ENCODE measurements at regions not wholly inside any gene's neighbourhood (a gene's known extent, or its start where the extent isn't known, plus 50 kb on each side); places are given as distances from the start of the nearest gene placed in this dataset.

DNA sequence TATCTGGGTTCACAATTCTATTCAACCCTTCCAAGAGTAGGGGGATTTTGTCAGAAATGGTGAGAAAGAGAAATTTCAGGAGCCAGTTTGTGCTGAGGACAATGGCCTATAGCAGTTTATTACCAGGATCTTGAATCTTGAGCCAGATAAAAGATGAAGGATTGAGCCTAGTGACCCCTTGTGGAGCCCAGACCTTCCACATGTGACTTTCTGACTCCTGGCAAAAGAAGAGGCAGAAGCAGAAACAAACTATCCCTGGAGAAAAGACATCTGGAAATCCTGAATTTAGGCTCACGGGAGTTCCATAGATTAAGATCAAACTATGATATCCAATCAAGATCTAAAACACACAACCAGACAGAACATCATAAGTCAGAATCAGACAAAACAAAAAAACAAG is 60.9 kb upstream of the CHRM2 start:
- Histone ChIP-seq H3K27ac (ENCODE audit: low read depth, low read length) (no peak overlapping the region), H3K4me3 (ENCODE audit: low read length) (no peak overlapping the region), H3K9me3 (ENCODE audit: insufficient read depth, low read depth, low read length) (no peaks in the 10 kb centered on the region), H3K9ac (ENCODE audit: low read depth, low read length) (no peak overlapping the region), H3K27me3 (ENCODE audit: insufficient read depth, low read length) (no peaks in the 10 kb centered on the region), H3K36me3 (ENCODE audit: insufficient read depth, low read length) (no peaks in the 10 kb centered on the region), H3K4me1 (ENCODE audit: insufficient read depth, low read length) (peaks cover 5% of the 10 kb centered on the region; the same call in 1 of the 2 replicates)
- 94% methylated on average over 1 of the region's 1 CpG for WGBS

DNA sequence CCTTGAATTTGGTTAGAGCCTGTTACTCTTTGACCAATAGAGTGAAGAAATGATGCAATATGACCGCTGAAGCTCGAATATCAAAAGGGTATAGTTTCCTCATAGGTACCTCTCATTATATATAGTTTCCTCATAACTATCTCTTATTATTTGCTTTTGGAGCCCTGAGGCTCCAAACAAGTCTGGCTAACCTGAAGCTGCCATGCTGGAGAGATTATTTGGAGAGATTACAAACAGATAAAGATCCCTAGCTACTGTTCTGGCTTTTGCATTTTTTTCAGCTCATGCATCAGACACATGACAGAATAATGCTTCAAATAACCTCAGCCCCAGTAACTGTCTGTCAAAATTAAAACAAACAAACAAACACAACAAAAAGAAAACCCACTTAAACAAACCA is 65.4 kb upstream of the CHRM2 start:
- Histone ChIP-seq H3K27ac (ENCODE audit: low read depth, low read length) (no peak overlapping the region), H3K9ac (ENCODE audit: low read depth, low read length) (no peak overlapping the region), H3K9me3 (ENCODE audit: insufficient read depth, low read depth, low read length) (no peaks in the 10 kb centered on the region), H3K27me3 (ENCODE audit: insufficient read depth, low read length) (no peaks in the 10 kb centered on the region), H3K36me3 (ENCODE audit: insufficient read depth, low read length) (no peaks in the 10 kb centered on the region), H3K4me3 (ENCODE audit: low read length) (no peak overlapping the region), H3K4me1 (ENCODE audit: insufficient read depth, low read length) (peaks cover 5% of the 10 kb centered on the region; the same call in 1 of the 2 replicates)
- 100% methylated on average over 2 of the region's 2 CpGs for WGBS

DNA sequence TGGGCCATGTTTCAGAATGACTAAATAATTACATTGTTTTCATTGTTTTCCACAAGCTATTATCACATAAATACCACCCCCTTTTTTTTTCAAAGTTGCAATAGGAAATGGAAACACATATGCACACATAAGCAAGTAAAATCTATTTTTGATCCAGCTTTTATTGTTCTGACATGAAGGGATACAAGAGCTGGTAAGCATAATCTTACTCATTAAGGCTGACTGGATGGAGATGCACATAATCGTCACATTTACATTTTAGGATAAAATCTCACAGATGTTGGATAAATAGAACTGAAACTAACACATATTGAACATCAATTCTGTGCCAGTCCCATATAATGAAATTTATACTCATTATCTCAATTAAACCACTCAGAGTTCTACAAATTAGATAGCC is 84.5 kb upstream of the CHRM2 start:
- H3K9me3 ChIP-seq (ENCODE audit: insufficient read depth, low read depth, low read length): peaks cover 2% of the 10 kb centered on the region; the same call in 1 of the 2 replicates
- no peak overlapping the region for H3K9ac ChIP-seq (ENCODE audit: low read depth, low read length)
- H3K4me3 ChIP-seq (ENCODE audit: low read length): no peak overlapping the region
- H3K4me1 ChIP-seq (ENCODE audit: insufficient read depth, low read length): no peaks in the 10 kb centered on the region
- no peaks in the 10 kb centered on the region for H3K27me3 ChIP-seq (ENCODE audit: insufficient read depth, low read length)
- H3K27ac ChIP-seq (ENCODE audit: low read depth, low read length): no peak overlapping the region
- 85% methylated on average over 1 of the region's 1 CpG for WGBS
- H3K36me3 ChIP-seq (ENCODE audit: insufficient read depth, low read length): no peaks in the 10 kb centered on the region

DNA sequence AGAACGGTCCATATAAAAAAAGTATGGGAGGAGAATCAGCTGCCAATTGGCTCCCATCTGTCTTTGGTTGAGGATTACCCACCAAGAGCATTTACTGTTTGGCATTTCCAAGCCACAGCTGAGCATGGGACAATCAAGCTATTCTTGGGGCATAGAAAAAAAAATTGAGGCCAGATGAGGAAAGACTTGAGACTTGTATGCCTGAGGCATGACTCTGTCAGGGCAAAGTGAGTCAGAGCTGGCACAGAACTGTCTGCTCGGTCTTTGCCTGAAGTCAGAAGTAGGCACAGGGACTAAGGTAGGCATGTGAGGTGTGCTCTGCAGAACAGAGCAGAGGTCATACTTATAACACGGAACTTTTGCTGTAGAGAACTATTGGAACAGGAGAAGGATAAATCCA is 126.5 kb upstream of the CHRM2 start:
- H3K4me1 ChIP-seq (ENCODE audit: insufficient read depth, low read length): no peaks in the 10 kb centered on the region
- no peak overlapping the region for H3K27ac ChIP-seq (ENCODE audit: low read depth, low read length)
- 91% methylated on average over 3 of the region's 3 CpGs for WGBS
- no peaks in the 10 kb centered on the region for H3K27me3 ChIP-seq (ENCODE audit: insufficient read depth, low read length)
- peaks cover 8% of the 10 kb centered on the region; the same call in 1 of the 2 replicates for H3K9me3 ChIP-seq (ENCODE audit: insufficient read depth, low read depth, low read length)
- no peak overlapping the region for H3K4me3 ChIP-seq (ENCODE audit: low read length)
- H3K9ac ChIP-seq (ENCODE audit: low read depth, low read length): no peak overlapping the region
- H3K36me3 ChIP-seq (ENCODE audit: insufficient read depth, low read length): no peaks in the 10 kb centered on the region

DNA sequence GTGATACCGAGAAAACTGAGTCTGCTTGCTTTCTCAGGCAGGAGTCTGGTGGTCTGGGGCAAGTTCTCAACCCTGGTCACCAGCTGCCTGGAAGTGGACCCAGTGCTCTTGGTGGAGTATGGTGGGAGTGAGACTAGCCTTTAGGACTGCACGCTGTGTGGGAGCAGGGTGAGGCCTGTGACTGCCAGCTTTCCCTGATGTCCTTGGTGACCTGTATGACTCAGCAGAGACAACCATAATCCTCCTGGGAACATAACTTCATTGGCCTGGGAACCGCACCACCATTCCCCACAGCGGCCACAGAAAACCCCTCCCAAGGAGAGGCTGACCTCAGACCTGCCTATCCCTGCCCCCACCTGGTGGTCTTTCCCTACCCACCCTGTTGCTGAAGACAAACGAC is 139.5 kb upstream of the CHRM2 start:
- no peaks in the 10 kb centered on the region for H3K4me1 ChIP-seq (ENCODE audit: insufficient read depth, low read length)
- H3K4me3 ChIP-seq (ENCODE audit: low read length): no peak overlapping the region
- WGBS: 77% methylated on average over 5 of the region's 5 CpGs
- H3K9ac ChIP-seq (ENCODE audit: low read depth, low read length): no peak overlapping the region
- H3K27ac ChIP-seq (ENCODE audit: low read depth, low read length): no peak overlapping the region
- H3K27me3 ChIP-seq (ENCODE audit: insufficient read depth, low read length): no peaks in the 10 kb centered on the region
- no peaks in the 10 kb centered on the region for H3K36me3 ChIP-seq (ENCODE audit: insufficient read depth, low read length)
- H3K9me3 ChIP-seq (ENCODE audit: insufficient read depth, low read depth, low read length): no peaks in the 10 kb centered on the region

DNA sequence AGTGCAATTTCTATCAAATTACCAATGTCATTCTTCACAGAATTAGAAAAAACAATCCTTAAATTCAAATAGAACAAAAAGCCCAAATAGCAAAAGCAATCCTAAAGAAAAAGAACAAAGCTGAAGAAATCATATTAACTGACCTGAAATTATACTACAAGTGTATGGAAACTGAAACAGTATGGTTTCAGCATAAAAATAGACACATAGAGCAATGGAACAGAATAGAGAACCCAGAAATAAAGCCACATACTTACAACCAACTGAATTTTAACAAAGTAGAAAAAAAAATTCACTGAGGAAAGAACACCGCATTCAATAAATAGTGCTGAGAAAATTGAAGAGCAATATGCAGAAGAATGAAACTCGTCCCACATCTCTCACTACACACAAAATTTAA is 142.0 kb upstream of the CHRM2 start:
- H3K27me3 ChIP-seq (ENCODE audit: insufficient read depth, low read length): no peaks in the 10 kb centered on the region
- 20% methylated on average over 1 of the region's 2 CpGs for WGBS
- H3K9me3 ChIP-seq (ENCODE audit: insufficient read depth, low read depth, low read length): no peaks in the 10 kb centered on the region
- no peak overlapping the region for H3K27ac ChIP-seq (ENCODE audit: low read depth, low read length)
- H3K4me1 ChIP-seq (ENCODE audit: insufficient read depth, low read length): no peaks in the 10 kb centered on the region
- H3K9ac ChIP-seq (ENCODE audit: low read depth, low read length): no peak overlapping the region
- no peaks in the 10 kb centered on the region for H3K36me3 ChIP-seq (ENCODE audit: insufficient read depth, low read length)
- no peak overlapping the region for H3K4me3 ChIP-seq (ENCODE audit: low read length)

DNA sequence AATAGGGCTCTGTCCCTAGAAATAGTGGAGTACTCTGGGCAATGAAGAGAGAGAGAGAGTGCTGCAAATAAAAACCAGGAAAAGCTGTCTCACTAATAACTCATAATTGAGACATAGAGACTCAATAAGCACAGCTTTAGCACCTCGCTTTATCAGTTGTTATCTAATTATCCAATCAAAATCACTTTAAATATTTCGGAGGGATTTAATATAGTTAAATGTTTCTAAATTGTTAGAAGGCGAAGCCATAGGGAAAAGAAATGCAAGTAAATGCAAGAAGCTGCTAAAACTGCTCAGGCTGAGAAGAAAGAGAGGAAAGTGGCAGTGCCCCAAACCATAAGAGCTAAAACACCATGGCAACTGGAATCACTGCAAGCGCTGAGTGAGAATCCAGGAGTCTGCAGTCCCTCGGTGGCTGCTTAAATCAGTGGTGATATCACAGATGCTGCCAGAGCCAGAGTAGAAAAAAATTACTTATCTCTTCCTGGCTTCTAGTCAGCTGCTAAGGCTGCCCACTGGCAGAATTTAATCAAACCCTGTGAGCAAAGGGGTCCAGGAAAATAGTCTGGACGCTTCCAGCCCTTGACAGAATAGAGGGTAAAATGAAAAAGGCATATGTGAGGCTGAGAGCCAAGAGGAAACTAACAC is 150.4 kb upstream of the CHRM2 start:
- H3K9me3 ChIP-seq (ENCODE audit: insufficient read depth, low read depth, low read length): no peaks in the 10 kb centered on the region
- H3K4me1 ChIP-seq (ENCODE audit: insufficient read depth, low read length): no peaks in the 10 kb centered on the region; the same call in 1 of the 2 replicates
- H3K9ac ChIP-seq (ENCODE audit: low read depth, low read length): no peak overlapping the region
- H3K27me3 ChIP-seq (ENCODE audit: insufficient read depth, low read length): no peaks in the 10 kb centered on the region
- WGBS: 91% methylated on average over 6 of the region's 6 CpGs
- no peak overlapping the region for H3K27ac ChIP-seq (ENCODE audit: low read depth, low read length)
- H3K36me3 ChIP-seq (ENCODE audit: insufficient read depth, low read length): no peaks in the 10 kb centered on the region
- no peak overlapping the region for H3K4me3 ChIP-seq (ENCODE audit: low read length)

DNA sequence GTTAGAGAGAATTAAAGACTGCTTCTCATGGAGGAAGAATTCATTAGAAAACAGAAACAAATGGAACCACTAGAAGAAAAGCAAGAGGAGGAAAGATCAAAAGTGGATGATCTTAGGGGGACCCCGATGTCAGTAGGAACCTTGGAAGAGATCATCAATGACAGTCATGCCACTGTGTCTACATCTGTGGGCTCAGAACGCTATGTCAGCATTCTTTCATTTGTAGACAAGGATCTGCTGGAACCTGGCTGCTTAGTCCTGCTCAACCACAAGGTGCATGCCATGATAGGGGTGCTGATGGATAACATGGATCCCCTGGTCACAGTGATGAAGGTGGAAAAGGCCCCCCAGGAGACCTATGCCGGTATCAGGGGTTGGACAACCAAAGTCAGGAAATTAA is 154.4 kb upstream of the CHRM2 start:
- H3K27me3 ChIP-seq (ENCODE audit: insufficient read depth, low read length): no peaks in the 10 kb centered on the region
- H3K9me3 ChIP-seq (ENCODE audit: insufficient read depth, low read depth, low read length): no peaks in the 10 kb centered on the region
- no peaks in the 10 kb centered on the region; the same call in 1 of the 2 replicates for H3K4me1 ChIP-seq (ENCODE audit: insufficient read depth, low read length)
- H3K27ac ChIP-seq (ENCODE audit: low read depth, low read length): no peak overlapping the region
- H3K9ac ChIP-seq (ENCODE audit: low read depth, low read length): no peak overlapping the region
- no peaks in the 10 kb centered on the region for H3K36me3 ChIP-seq (ENCODE audit: insufficient read depth, low read length)
- no peak overlapping the region for H3K4me3 ChIP-seq (ENCODE audit: low read length)
- 88% methylated on average over 3 of the region's 3 CpGs for WGBS

DNA sequence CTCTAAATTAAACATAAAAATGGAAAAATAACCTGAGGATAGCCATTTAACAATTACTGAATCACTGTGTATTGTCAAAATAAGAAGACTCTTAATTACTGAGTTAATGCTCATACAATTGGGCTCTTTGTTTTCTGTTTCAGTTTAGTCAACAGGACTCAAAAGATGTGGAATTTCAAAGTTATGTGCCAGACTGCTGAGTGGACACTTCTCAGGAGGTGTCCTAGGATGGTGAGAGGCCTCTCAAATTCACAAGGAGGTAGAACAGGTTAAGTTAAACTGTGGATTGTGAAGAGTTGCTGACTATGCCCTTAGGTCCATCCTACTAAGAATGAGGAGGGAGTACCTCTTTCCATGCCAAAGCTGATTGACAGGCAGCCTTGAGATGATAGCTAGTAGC is 157.7 kb upstream of the CHRM2 start:
- no peak overlapping the region for H3K27ac ChIP-seq (ENCODE audit: low read depth, low read length)
- H3K4me1 ChIP-seq (ENCODE audit: insufficient read depth, low read length): no peaks in the 10 kb centered on the region
- H3K27me3 ChIP-seq (ENCODE audit: insufficient read depth, low read length): no peaks in the 10 kb centered on the region
- no peak overlapping the region for H3K9ac ChIP-seq (ENCODE audit: low read depth, low read length)
- no peaks in the 10 kb centered on the region for H3K9me3 ChIP-seq (ENCODE audit: insufficient read depth, low read depth, low read length)
- no peak overlapping the region for H3K4me3 ChIP-seq (ENCODE audit: low read length)
- H3K36me3 ChIP-seq (ENCODE audit: insufficient read depth, low read length): no peaks in the 10 kb centered on the region

DNA sequence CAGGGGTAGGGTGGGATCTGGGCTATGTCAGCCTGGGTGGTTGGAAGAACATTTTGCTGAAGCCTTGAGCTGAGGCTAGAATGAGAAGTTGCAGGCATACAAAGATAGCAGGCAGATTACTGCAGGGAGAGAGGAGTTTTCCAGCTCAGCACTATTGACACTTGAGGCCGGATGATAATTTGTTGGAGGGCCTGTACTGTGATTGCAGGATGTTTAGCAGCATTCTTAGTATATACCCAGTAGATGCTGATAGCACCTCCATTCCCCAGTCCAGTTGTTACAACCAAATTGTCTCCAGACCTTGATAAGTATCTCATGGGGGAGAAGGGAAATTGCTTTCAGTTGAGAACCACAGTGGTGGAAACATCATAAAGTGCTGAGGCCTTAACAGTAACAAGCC is 158.6 kb upstream of the CHRM2 start:
- no peak overlapping the region for H3K27ac ChIP-seq (ENCODE audit: low read depth, low read length)
- H3K4me1 ChIP-seq (ENCODE audit: insufficient read depth, low read length): no peaks in the 10 kb centered on the region
- H3K9me3 ChIP-seq (ENCODE audit: insufficient read depth, low read depth, low read length): no peaks in the 10 kb centered on the region
- H3K36me3 ChIP-seq (ENCODE audit: insufficient read depth, low read length): no peaks in the 10 kb centered on the region
- no peak overlapping the region for H3K4me3 ChIP-seq (ENCODE audit: low read length)
- no peaks in the 10 kb centered on the region for H3K27me3 ChIP-seq (ENCODE audit: insufficient read depth, low read length)
- WGBS: 86% methylated on average over 1 of the region's 1 CpG
- H3K9ac ChIP-seq (ENCODE audit: low read depth, low read length): no peak overlapping the region

DNA sequence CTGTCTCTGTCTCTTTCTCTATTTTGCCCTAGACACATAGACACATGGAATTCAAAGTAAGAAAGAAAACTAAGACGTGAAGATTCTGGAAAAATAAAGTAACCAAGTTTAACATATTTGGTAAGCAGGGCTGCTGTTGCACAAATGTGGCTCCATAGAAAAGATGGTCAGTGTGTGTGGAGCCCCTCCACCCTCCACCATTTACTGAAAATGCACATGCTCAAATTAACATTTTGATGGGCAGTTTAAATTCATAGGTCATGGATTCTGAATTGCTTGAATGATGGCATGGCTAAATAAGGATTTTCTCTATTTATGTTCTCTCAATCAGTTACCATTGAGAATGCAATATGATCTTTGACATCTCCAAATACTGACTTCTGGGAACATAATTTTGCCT is 165.5 kb upstream of the CHRM2 start:
- WGBS: 100% methylated on average over 1 of the region's 1 CpG
- no peak overlapping the region for H3K27ac ChIP-seq (ENCODE audit: low read depth, low read length)
- no peaks in the 10 kb centered on the region for H3K9me3 ChIP-seq (ENCODE audit: insufficient read depth, low read depth, low read length)
- no peak overlapping the region for H3K9ac ChIP-seq (ENCODE audit: low read depth, low read length)
- no peaks in the 10 kb centered on the region for H3K27me3 ChIP-seq (ENCODE audit: insufficient read depth, low read length)
- no peaks in the 10 kb centered on the region for H3K4me1 ChIP-seq (ENCODE audit: insufficient read depth, low read length)
- no peaks in the 10 kb centered on the region for H3K36me3 ChIP-seq (ENCODE audit: insufficient read depth, low read length)
- H3K4me3 ChIP-seq (ENCODE audit: low read length): no peak overlapping the region

DNA sequence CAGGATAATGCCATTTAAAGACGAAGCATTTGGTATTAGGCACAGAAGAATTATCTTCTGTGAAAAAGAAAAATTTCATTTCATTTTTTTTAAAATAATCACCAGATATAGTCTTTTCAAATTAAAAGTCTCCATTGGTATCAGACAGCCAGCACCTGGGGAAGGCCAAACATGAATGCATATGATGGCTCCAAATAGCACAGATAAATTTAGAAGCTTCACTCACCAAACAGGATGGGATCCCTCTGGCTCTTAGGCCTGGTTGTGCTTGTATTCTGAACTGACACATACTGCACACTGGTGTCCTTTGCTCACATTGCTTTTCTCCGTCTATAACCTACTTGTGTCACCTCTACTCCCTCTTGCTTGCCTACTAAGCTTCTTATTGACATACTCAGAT is 169.5 kb upstream of the CHRM2 start:
- H3K9me3 ChIP-seq (ENCODE audit: insufficient read depth, low read depth, low read length): no peaks in the 10 kb centered on the region
- 98% methylated on average over 2 of the region's 2 CpGs for WGBS
- H3K27me3 ChIP-seq (ENCODE audit: insufficient read depth, low read length): no peaks in the 10 kb centered on the region
- no peak overlapping the region for H3K9ac ChIP-seq (ENCODE audit: low read depth, low read length)
- no peak overlapping the region for H3K4me3 ChIP-seq (ENCODE audit: low read length)
- no peaks in the 10 kb centered on the region for H3K4me1 ChIP-seq (ENCODE audit: insufficient read depth, low read length)
- H3K27ac ChIP-seq (ENCODE audit: low read depth, low read length): no peak overlapping the region
- H3K36me3 ChIP-seq (ENCODE audit: insufficient read depth, low read length): no peaks in the 10 kb centered on the region

Data from HUES64 (cell line).